WTC11 (cell line): ENCODE measurements at regions not wholly inside any gene's neighbourhood (a gene's known extent, or its start where the extent isn't known, plus 50 kb on each side); places are given as distances from the start of the nearest gene placed in this dataset.

Experiments used
- ATAC-seq: fragments of 200-7000 bp; cut with Tn5 transposase; 2 replicates; pipeline ENCODE4 v1.10.0; 2021; ENCODE audit warnings: mild to moderate bottlenecking, moderate library complexity
- CTCF ChIA-PET: fragments of 300-600 bp; sonication (Branson Sonifier 250); formaldehyde crosslinking; loops from one replicate; lab custom pipeline; 2021; ENCODE audit warnings: antibody characterized with exemption; lab: Charles Lee
- POLR2A ChIA-PET: fragments of 350-600 bp; sonication (Branson Sonifier 250); formaldehyde crosslinking; loops from one replicate; lab custom pipeline; 2021; ENCODE audit warnings: antibody characterized with exemption; lab: Charles Lee
- DNase-seq: peaks from one replicate; pipeline ENCODE4 v3.0.0; 2021; ENCODE audit warnings: low spot score
- H3K27ac Mint-ChIP-seq: 2 replicates; pipeline ENCODE4 v1.8.0; 2021; ENCODE audit warnings: mixed read lengths
- H3K27me3 Mint-ChIP-seq: 2 replicates; pipeline ENCODE4 v1.8.0; 2021; ENCODE audit warnings: low read depth, mild to moderate bottlenecking, moderate library complexity, mixed read lengths
- H3K36me3 Mint-ChIP-seq: 2 replicates; pipeline ENCODE4 v1.8.0; 2021; ENCODE audit warnings: mixed read lengths
- H3K4me1 Mint-ChIP-seq: 2 replicates; pipeline ENCODE4 v1.8.0; 2022; ENCODE audit warnings: mixed read lengths
- H3K4me3 Mint-ChIP-seq: 2 replicates; pipeline ENCODE4 v1.8.0; 2021; ENCODE audit warnings: mild to moderate bottlenecking, moderate library complexity, mixed read lengths
- H3K9me3 Mint-ChIP-seq: 2 replicates; pipeline ENCODE4 v1.8.0; 2021; ENCODE audit warnings: mixed read lengths
- FOXK1 ChIP-seq: sonication (generic); formaldehyde crosslinking; IDR thresholded peaks from 2 replicates; pipeline ENCODE4 v1.8.0; 2022; ENCODE audit warnings: mild to moderate bottlenecking, moderate library complexity, missing genetic modification reagents
- MXD4 ChIP-seq: fragments of 250-450 bp; sonication (Bioruptor Pico); IDR thresholded peaks from 2 replicates; pipeline ENCODE4 v1.8.0; 2021; ENCODE audit warnings: mild to moderate bottlenecking, moderate library complexity, borderline replicate concordance
- NFE2L1 ChIP-seq: sonication (generic); formaldehyde crosslinking; IDR thresholded peaks from 2 replicates; pipeline ENCODE4 v1.8.1; 2023; ENCODE audit warnings: missing genetic modification reagents
- PRRX2 ChIP-seq: fragments of 250-450 bp; sonication (Bioruptor Pico); IDR thresholded peaks from 2 replicates; pipeline ENCODE4 v1.8.0; 2021; ENCODE audit warnings: mild to moderate bottlenecking
- SMAD4 ChIP-seq: sonication (generic); formaldehyde crosslinking; IDR thresholded peaks from 2 replicates; pipeline ENCODE4 v1.8.0; 2022; ENCODE audit warnings: mild to moderate bottlenecking, missing genetic modification reagents
- TEAD1 ChIP-seq: sonication (generic); formaldehyde crosslinking; IDR thresholded peaks from 2 replicates; pipeline ENCODE4 v1.8.0; 2022; ENCODE audit warnings: mild to moderate bottlenecking, missing genetic modification reagents
- ZNF317 ChIP-seq: sonication (generic); formaldehyde crosslinking; IDR thresholded peaks from 2 replicates; pipeline ENCODE4 v1.8.1; 2023; ENCODE audit warnings: low read depth, mild to moderate bottlenecking, moderate library complexity, missing genetic modification reagents, borderline replicate concordance
- ZNF396 ChIP-seq: fragments of 250-450 bp; sonication (Bioruptor Pico); IDR thresholded peaks from 2 replicates; pipeline ENCODE4 v1.8.0; 2021; ENCODE audit warnings: mild to moderate bottlenecking, moderate library complexity, borderline replicate concordance
- ZNF416 ChIP-seq: fragments of 250-450 bp; sonication (Bioruptor Pico); IDR thresholded peaks from 2 replicates; pipeline ENCODE4 v1.9.0; 2021; ENCODE audit warnings: mild to moderate bottlenecking, inconsistent platforms
- ZNF671 ChIP-seq: fragments of 250-450 bp; sonication (Bioruptor Pico); IDR thresholded peaks from 2 replicates; pipeline ENCODE4 v1.8.0; 2021; ENCODE audit warnings: mild to moderate bottlenecking
- TF ChIP-seq, protein P1 (sequence below): fragments of 250-450 bp; sonication (Bioruptor Pico); IDR thresholded peaks from 2 replicates; pipeline ENCODE4 v1.9.0; 2021; ENCODE audit warnings: mild to moderate bottlenecking
- TF ChIP-seq, protein P2 (sequence below): sonication (generic); formaldehyde crosslinking; IDR thresholded peaks from 2 replicates; pipeline ENCODE4 v1.8.1; 2023; ENCODE audit warnings: mild to moderate bottlenecking, missing genetic modification reagents, moderate library complexity
- TF ChIP-seq, protein P3 (sequence below): sonication (generic); formaldehyde crosslinking; IDR thresholded peaks from 2 replicates; pipeline ENCODE4 v1.8.1; 2023; ENCODE audit warnings: mild to moderate bottlenecking, missing genetic modification reagents, borderline replicate concordance
- TF ChIP-seq, protein P4 (sequence below): sonication (generic); formaldehyde crosslinking; IDR thresholded peaks from 2 replicates; pipeline ENCODE4 v1.8.1; 2023; ENCODE audit warnings: mild to moderate bottlenecking, missing genetic modification reagents, moderate library complexity
- TF ChIP-seq, protein P5 (sequence below): fragments of 250-450 bp; sonication (Bioruptor Pico); conservative IDR thresholded peaks from 2 replicates; pipeline ENCODE4 v1.9.0; 2021; ENCODE audit warnings: mild to moderate bottlenecking
- TF ChIP-seq, protein P6 (sequence below): sonication (generic); formaldehyde crosslinking; IDR thresholded peaks from 2 replicates; pipeline ENCODE4 v1.8.0; 2022; ENCODE audit warnings: mild to moderate bottlenecking, missing genetic modification reagents
- TF ChIP-seq, protein P7 (sequence below): sonication (generic); formaldehyde crosslinking; IDR thresholded peaks from 2 replicates; pipeline ENCODE4 v1.8.1; 2022; ENCODE audit warnings: missing genetic modification reagents, borderline replicate concordance

DNA sequence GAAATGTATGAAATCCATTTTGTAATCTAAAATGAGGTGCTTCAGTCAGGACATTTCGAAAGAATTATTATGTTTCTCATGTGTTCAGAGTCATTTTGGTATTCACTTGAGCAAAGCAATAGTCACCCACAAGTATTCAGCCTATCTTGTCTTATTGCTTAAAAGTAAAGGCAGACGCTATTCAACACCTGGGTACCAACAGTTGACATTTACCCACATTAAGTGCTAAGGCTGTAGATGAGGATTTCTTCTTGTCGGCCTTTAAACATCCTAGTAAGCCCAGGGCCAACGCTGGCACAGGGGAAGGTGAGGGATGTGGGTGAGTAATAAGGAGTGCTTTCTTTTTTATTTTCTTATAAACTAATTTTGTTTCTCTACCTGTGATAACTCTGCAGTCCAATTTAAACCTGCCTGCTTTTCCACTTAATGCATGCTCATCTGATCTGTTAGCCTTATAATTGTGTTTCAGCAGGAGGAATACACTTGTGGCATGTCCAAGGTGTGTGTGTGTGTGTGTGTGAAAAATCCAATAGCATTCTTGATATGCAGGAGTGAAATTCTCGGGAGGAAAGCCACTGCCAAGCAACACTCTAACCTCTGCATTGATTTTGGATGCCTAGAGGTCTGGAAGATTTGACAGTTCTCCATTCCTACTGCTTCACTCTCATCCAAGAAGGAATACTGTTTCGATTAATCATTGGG is 252.0 kb downstream of the SOX4 start:
- Mint-ChIP-seq H3K36me3 (peaks cover 9% of the 10 kb centered on the region), H3K27ac (peak overlapping the region; percentile 57; the same call in 1 of the 2 replicates), H3K4me3 (no peak overlapping the region), H3K27me3 (no peaks in the 10 kb centered on the region), H3K4me1 (peaks cover 85% of the 10 kb centered on the region), H3K9me3 (peaks cover 1% of the 10 kb centered on the region)
- TF ChIP-seq, protein P1, sequence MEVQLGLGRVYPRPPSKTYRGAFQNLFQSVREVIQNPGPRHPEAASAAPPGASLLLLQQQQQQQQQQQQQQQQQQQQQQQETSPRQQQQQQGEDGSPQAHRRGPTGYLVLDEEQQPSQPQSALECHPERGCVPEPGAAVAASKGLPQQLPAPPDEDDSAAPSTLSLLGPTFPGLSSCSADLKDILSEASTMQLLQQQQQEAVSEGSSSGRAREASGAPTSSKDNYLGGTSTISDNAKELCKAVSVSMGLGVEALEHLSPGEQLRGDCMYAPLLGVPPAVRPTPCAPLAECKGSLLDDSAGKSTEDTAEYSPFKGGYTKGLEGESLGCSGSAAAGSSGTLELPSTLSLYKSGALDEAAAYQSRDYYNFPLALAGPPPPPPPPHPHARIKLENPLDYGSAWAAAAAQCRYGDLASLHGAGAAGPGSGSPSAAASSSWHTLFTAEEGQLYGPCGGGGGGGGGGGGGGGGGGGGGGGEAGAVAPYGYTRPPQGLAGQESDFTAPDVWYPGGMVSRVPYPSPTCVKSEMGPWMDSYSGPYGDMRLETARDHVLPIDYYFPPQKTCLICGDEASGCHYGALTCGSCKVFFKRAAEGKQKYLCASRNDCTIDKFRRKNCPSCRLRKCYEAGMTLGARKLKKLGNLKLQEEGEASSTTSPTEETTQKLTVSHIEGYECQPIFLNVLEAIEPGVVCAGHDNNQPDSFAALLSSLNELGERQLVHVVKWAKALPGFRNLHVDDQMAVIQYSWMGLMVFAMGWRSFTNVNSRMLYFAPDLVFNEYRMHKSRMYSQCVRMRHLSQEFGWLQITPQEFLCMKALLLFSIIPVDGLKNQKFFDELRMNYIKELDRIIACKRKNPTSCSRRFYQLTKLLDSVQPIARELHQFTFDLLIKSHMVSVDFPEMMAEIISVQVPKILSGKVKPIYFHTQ: no peak
- TF ChIP-seq NFE2L1: no peak
- TF ChIP-seq, protein P2, sequence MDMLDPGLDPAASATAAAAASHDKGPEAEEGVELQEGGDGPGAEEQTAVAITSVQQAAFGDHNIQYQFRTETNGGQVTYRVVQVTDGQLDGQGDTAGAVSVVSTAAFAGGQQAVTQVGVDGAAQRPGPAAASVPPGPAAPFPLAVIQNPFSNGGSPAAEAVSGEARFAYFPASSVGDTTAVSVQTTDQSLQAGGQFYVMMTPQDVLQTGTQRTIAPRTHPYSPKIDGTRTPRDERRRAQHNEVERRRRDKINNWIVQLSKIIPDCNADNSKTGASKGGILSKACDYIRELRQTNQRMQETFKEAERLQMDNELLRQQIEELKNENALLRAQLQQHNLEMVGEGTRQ (CRISPR knock-in tag): no peak
- no peak for TF ChIP-seq FOXK1
- TF ChIP-seq, protein P3, sequence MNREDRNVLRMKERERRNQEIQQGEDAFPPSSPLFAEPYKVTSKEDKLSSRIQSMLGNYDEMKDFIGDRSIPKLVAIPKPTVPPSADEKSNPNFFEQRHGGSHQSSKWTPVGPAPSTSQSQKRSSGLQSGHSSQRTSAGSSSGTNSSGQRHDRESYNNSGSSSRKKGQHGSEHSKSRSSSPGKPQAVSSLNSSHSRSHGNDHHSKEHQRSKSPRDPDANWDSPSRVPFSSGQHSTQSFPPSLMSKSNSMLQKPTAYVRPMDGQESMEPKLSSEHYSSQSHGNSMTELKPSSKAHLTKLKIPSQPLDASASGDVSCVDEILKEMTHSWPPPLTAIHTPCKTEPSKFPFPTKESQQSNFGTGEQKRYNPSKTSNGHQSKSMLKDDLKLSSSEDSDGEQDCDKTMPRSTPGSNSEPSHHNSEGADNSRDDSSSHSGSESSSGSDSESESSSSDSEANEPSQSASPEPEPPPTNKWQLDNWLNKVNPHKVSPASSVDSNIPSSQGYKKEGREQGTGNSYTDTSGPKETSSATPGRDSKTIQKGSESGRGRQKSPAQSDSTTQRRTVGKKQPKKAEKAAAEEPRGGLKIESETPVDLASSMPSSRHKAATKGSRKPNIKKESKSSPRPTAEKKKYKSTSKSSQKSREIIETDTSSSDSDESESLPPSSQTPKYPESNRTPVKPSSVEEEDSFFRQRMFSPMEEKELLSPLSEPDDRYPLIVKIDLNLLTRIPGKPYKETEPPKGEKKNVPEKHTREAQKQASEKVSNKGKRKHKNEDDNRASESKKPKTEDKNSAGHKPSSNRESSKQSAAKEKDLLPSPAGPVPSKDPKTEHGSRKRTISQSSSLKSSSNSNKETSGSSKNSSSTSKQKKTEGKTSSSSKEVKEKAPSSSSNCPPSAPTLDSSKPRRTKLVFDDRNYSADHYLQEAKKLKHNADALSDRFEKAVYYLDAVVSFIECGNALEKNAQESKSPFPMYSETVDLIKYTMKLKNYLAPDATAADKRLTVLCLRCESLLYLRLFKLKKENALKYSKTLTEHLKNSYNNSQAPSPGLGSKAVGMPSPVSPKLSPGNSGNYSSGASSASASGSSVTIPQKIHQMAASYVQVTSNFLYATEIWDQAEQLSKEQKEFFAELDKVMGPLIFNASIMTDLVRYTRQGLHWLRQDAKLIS (CRISPR knock-in tag): no peak
- no peak for TF ChIP-seq SMAD4 (CRISPR knock-in tag)
- TF ChIP-seq PRRX2: no peak
- no peak for TF ChIP-seq ZNF396
- TF ChIP-seq, protein P4, sequence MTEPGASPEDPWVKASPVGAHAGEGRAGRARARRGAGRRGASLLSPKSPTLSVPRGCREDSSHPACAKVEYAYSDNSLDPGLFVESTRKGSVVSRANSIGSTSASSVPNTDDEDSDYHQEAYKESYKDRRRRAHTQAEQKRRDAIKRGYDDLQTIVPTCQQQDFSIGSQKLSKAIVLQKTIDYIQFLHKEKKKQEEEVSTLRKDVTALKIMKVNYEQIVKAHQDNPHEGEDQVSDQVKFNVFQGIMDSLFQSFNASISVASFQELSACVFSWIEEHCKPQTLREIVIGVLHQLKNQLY: no peak
- TF ChIP-seq ZNF671 (CRISPR knock-in tag): no peak
- no peak for TF ChIP-seq MXD4 (CRISPR knock-in tag)
- ChIA-PET POLR2A (no interaction called here), CTCF (interaction anchor here (0.8 kb wide), 1 partner anchor 17 kb away, joined by 3 read pairs; no protein-coding TSS in a partner anchor)
- no peak for ATAC-seq
- no peak for DNase-seq

DNA sequence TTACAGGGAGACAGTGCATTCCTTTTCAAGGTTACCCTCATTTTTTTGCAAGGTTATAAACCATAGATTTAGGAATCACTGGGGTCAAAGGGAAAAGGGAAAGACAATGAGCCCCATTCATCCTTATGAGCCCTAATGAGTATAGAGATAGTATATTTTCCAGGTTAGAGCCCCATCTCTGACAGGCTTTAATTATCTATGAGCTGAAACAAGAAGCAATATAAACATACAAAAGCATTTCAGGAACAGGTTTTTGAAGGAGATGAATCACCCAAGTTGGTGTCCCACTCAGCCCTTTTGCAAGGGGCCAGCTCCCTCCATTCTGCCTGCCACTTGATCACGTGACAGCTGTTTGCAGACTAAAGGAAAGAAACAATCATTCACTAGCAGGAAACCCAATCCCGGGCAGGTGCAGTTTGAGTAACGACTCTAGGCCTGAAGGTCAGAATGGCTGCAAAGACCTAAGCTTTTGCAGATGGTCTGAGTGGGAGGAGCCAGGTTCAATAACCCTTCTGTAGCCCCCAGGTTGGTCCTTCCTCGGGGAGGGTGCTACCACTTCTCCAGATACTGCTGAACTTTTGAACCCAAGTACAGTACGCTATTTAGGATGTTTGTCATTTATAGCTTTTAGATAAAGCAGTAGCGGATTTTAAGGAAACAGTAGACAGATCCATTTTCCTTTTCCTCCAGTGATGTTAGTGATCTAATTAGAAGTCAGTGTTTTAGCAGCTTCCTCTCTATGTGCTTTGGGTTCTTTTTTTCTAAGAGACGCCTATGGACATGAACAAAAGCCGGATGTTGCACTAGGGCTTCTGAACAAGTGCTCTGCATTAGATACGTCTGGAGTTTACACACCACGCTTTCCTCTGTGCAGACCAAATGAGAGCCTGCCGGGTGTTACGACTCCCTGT is 253.2 kb downstream of the SOX4 start:
- CTCF ChIA-PET: interaction anchor here (0.9 kb wide), 1 partner anchor 89 kb away, joined by 3 read pairs; no protein-coding TSS in a partner anchor
- H3K4me1 Mint-ChIP-seq: peaks cover 76% of the 10 kb centered on the region
- peak; percentile 81 for ATAC-seq
- TF ChIP-seq ZNF317: no peak
- TF ChIP-seq, protein P5, sequence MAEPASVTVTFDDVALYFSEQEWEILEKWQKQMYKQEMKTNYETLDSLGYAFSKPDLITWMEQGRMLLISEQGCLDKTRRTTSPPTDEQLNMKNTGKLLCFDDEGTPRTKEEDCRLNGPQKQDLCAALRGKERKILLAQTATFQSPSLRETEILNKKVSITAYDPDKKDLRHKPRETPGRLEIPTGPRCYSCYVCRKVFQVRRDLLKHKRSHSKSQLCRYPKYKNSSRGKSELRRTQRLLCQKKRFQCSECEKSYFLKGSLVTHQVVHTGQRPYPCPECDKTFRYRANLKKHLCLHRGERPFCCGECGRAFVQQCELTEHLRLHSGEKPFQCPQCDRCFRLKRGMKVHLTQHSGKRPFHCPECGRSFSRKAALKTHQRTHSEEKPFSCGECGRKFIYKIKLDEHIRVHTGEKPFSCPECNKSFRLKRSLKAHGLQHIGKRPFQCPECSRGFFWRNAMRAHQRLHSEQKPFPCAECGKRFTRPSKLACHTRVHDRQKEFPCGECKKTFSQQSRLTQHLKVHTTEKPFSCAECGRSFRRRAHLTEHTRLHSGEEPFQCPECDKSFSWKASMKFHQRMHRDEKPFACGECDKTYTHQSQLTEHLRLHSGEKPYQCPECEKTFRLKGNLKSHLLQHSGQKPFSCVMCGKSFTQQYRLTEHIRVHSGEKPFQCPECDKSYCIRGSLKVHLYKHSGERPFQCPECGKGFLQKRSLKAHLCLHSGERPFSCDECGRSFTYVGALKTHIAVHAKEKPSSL (CRISPR knock-in tag): no peak
- TF ChIP-seq, protein P6, sequence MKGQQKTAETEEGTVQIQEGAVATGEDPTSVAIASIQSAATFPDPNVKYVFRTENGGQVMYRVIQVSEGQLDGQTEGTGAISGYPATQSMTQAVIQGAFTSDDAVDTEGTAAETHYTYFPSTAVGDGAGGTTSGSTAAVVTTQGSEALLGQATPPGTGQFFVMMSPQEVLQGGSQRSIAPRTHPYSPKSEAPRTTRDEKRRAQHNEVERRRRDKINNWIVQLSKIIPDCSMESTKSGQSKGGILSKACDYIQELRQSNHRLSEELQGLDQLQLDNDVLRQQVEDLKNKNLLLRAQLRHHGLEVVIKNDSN (CRISPR knock-in tag): peak; percentile 86
- 0 out of 2 replicates have a peak, but pooled peaks have one; percentile 16 for TF ChIP-seq TEAD1 (CRISPR knock-in tag)
- no peak for TF ChIP-seq ZNF416 (CRISPR knock-in tag)
- TF ChIP-seq, protein P7, sequence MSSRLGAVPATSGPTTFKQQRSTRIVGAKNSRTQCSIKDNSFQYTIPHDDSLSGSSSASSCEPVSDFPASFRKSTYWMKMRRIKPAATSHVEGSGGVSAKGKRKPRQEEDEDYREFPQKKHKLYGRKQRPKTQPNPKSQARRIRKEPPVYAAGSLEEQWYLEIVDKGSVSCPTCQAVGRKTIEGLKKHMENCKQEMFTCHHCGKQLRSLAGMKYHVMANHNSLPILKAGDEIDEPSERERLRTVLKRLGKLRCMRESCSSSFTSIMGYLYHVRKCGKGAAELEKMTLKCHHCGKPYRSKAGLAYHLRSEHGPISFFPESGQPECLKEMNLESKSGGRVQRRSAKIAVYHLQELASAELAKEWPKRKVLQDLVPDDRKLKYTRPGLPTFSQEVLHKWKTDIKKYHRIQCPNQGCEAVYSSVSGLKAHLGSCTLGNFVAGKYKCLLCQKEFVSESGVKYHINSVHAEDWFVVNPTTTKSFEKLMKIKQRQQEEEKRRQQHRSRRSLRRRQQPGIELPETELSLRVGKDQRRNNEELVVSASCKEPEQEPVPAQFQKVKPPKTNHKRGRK (CRISPR knock-in tag): no peak
- TF ChIP-seq, protein P2 (CRISPR knock-in tag): peak; percentile 88

More for the DNA sequence above, 253.2 kb downstream of the SOX4 start:
- Mint-ChIP-seq H3K27me3 (no peaks in the 10 kb centered on the region), H3K36me3 (peaks cover 9% of the 10 kb centered on the region), H3K4me3 (no peak overlapping the region), H3K9me3 (peaks cover 4% of the 10 kb centered on the region), H3K27ac (peak overlapping the region; percentile 69)
- peak; percentile 48 for DNase-seq
- POLR2A ChIA-PET: interaction anchor here (0.6 to 1.5 kb wide), 3 partner anchors 10 to 867 kb away, joined by 3 to 4 read pairs (median 3); no protein-coding TSS in a partner anchor
